ENCODE measurements at regions not wholly inside any gene's neighbourhood (a gene's known extent, or its start where the extent isn't known, plus 50 kb on each side); places are given as distances from the start of the nearest gene placed in this dataset.

- H3K27ac Mint-ChIP-seq = peak overlapping the region in 2 of 3 experiments; percentile 29 to 80
- TF ChIP-seq CTCF (IDR thresholded peaks at IDR 0.05; ENCODE audit: unreplicated experiment in 3 of 3) = no peak
- no peak overlapping the region for H3K4me3 Mint-ChIP-seq
- peaks cover 45% of the 10 kb centered on the region for H3K27me3 Mint-ChIP-seq (ENCODE audit: low read depth)
- H3K36me3 Mint-ChIP-seq (ENCODE audit: low read depth) = no peaks in the 10 kb centered on the region
- H3K4me1 Mint-ChIP-seq = peaks cover 29% of the 10 kb centered on the region
- peaks cover under 1% of the 10 kb centered on the region for H3K9me3 Mint-ChIP-seq
Observed at GRCh38 chr2:238787501-238787900, 60.4 kb upstream of the TWIST2 start.

- TF ChIP-seq CTCF (IDR thresholded peaks at IDR 0.05; ENCODE audit: unreplicated experiment in 3 of 3) = no peak
- H3K4me3 Mint-ChIP-seq = no peak overlapping the region
- peaks cover 39% of the 10 kb centered on the region for H3K4me1 Mint-ChIP-seq
- H3K36me3 Mint-ChIP-seq (ENCODE audit: low read depth) = no peaks in the 10 kb centered on the region
- H3K27ac Mint-ChIP-seq = no peak overlapping the region
- peaks cover 30% of the 10 kb centered on the region for H3K27me3 Mint-ChIP-seq (ENCODE audit: low read depth)
- H3K9me3 Mint-ChIP-seq = no peaks in the 10 kb centered on the region
Observed at GRCh38 chr2:238789317-238789806, 58.5 kb upstream of the TWIST2 start.

- Mint-ChIP-seq H3K27me3 (ENCODE audit: low read depth) (peaks cover 24% of the 10 kb centered on the region), H3K36me3 (ENCODE audit: low read depth) (no peaks in the 10 kb centered on the region)
Observed at GRCh38 chr2:238790126-238790832, 57.6 kb upstream of the TWIST2 start.

GRCh38 chr2:238790833-238791230, 57.1 kb upstream of the TWIST2 start:
- H3K4me3 Mint-ChIP-seq = no peak overlapping the region
- H3K9me3 Mint-ChIP-seq = no peaks in the 10 kb centered on the region
- no peak for TF ChIP-seq CTCF (IDR thresholded peaks at IDR 0.05; ENCODE audit: unreplicated experiment in 3 of 3)
- peaks cover 26% of the 10 kb centered on the region for H3K27me3 Mint-ChIP-seq (ENCODE audit: low read depth)
- H3K27ac Mint-ChIP-seq = peak overlapping the region; percentile 54 to 80 (median 63)
- H3K36me3 Mint-ChIP-seq (ENCODE audit: low read depth) = no peaks in the 10 kb centered on the region
- peaks cover 31% of the 10 kb centered on the region for H3K4me1 Mint-ChIP-seq

More at GRCh38 chr2:238790126-238790832, 57.6 kb upstream of the TWIST2 start:
- Mint-ChIP-seq H3K4me1 (peaks cover 31% of the 10 kb centered on the region), H3K27ac (peak overlapping the region; percentile 54 to 80 (median 63)), H3K4me3 (peak overlapping the region in 1 of 3 experiments; percentile 16), H3K9me3 (no peaks in the 10 kb centered on the region)
- no peak for TF ChIP-seq CTCF (IDR thresholded peaks at IDR 0.05; ENCODE audit: unreplicated experiment in 3 of 3)

- Mint-ChIP-seq H3K9me3 (no peaks in the 10 kb centered on the region), H3K36me3 (ENCODE audit: low read depth) (no peaks in the 10 kb centered on the region)
- no peak for TF ChIP-seq CTCF (IDR thresholded peaks at IDR 0.05; ENCODE audit: unreplicated experiment in 3 of 3)
Observed at GRCh38 chr2:238791354-238791753, 56.5 kb upstream of the TWIST2 start.

GRCh38 chr2:238793306-238793705, 54.6 kb upstream of the TWIST2 start:
- Mint-ChIP-seq H3K4me3 (no peak overlapping the region), H3K36me3 (ENCODE audit: low read depth) (no peaks in the 10 kb centered on the region), H3K9me3 (no peaks in the 10 kb centered on the region), H3K27me3 (ENCODE audit: low read depth) (peaks cover 35% of the 10 kb centered on the region), H3K27ac (peak overlapping the region in 2 of 3 experiments; percentile 86 to 93), H3K4me1 (peaks cover 23% of the 10 kb centered on the region)
- no peak for TF ChIP-seq CTCF (IDR thresholded peaks at IDR 0.05; ENCODE audit: unreplicated experiment in 3 of 3)

More at GRCh38 chr2:238791354-238791753, 56.5 kb upstream of the TWIST2 start:
- Mint-ChIP-seq H3K27ac (peak overlapping the region in 2 of 3 experiments; percentile 54 to 63), H3K4me1 (peaks cover 31% of the 10 kb centered on the region), H3K4me3 (no peak overlapping the region), H3K27me3 (ENCODE audit: low read depth) (peaks cover 27% of the 10 kb centered on the region)
